Neural cell (in vitro differentiated cells): ENCODE measurements at regions not wholly inside any gene's neighbourhood (a gene's known extent, or its start where the extent isn't known, plus 50 kb on each side); places are given as distances from the start of the nearest gene placed in this dataset.

ENCODE experiments used
- EP300 ChIP-seq: fragments of 450-650 bp; conservative IDR thresholded peaks from 2 replicates; pipeline ENCODE4 v1.6.1; 2014; ENCODE audit warnings: antibody characterized with exemption, mild to moderate bottlenecking, moderate library complexity; ENCODE audit not compliant: poor library complexity, severe bottlenecking
- POLR2AphosphoS5 ChIP-seq: IDR thresholded peaks from 2 replicates; pipeline ENCODE4 v1.6.1; 2012
- SMC3 ChIP-seq: fragments of 450-650 bp; conservative IDR thresholded peaks from 2 replicates; pipeline ENCODE4 v1.6.1; 2014; ENCODE audit warnings: antibody characterized with exemption, mild to moderate bottlenecking, moderate library complexity; ENCODE audit not compliant: poor library complexity
- TAF1 ChIP-seq: IDR thresholded peaks from 2 replicates; pipeline ENCODE4 v1.6.1; 2012; ENCODE audit warnings: low read depth
- TF ChIP-seq, protein P1 (sequence below): fragments of 450-650 bp; IDR thresholded peaks from 2 replicates; pipeline ENCODE4 v1.5.1; 2014; ENCODE audit warnings: antibody characterized with exemption, mild to moderate bottlenecking, moderate library complexity; ENCODE audit not compliant: poor library complexity, severe bottlenecking
- TF ChIP-seq, protein P2 (sequence below): IDR thresholded peaks from 2 replicates; pipeline ENCODE4 v1.6.1; 2012; ENCODE audit warnings: borderline replicate concordance

DNA sequence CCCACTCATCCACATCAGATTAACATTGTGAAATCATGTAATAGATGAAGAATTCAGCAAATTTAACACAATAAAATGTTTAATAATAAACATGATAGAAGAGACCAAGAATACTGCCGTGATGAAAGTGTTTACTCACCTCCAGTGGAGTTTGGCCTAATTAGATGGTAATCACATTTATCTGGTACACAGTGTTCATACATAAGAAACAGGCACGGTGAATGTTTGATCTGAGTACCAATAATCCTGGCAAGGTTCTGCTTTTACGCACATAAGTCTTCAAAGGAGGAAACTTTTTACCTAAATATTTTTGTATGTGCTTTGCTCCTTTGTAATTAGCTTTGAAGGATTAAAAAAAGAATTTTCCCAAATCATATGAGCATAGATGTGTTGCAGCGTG is 122.5 kb downstream of the IRS1 start:
- TF ChIP-seq EP300 (no peak), TAF1 (no peak), POLR2AphosphoS5 (no peak), SMC3 (no peak)
- TF ChIP-seq, protein P1, sequence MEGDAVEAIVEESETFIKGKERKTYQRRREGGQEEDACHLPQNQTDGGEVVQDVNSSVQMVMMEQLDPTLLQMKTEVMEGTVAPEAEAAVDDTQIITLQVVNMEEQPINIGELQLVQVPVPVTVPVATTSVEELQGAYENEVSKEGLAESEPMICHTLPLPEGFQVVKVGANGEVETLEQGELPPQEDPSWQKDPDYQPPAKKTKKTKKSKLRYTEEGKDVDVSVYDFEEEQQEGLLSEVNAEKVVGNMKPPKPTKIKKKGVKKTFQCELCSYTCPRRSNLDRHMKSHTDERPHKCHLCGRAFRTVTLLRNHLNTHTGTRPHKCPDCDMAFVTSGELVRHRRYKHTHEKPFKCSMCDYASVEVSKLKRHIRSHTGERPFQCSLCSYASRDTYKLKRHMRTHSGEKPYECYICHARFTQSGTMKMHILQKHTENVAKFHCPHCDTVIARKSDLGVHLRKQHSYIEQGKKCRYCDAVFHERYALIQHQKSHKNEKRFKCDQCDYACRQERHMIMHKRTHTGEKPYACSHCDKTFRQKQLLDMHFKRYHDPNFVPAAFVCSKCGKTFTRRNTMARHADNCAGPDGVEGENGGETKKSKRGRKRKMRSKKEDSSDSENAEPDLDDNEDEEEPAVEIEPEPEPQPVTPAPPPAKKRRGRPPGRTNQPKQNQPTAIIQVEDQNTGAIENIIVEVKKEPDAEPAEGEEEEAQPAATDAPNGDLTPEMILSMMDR, result no peak
- TF ChIP-seq, protein P2, sequence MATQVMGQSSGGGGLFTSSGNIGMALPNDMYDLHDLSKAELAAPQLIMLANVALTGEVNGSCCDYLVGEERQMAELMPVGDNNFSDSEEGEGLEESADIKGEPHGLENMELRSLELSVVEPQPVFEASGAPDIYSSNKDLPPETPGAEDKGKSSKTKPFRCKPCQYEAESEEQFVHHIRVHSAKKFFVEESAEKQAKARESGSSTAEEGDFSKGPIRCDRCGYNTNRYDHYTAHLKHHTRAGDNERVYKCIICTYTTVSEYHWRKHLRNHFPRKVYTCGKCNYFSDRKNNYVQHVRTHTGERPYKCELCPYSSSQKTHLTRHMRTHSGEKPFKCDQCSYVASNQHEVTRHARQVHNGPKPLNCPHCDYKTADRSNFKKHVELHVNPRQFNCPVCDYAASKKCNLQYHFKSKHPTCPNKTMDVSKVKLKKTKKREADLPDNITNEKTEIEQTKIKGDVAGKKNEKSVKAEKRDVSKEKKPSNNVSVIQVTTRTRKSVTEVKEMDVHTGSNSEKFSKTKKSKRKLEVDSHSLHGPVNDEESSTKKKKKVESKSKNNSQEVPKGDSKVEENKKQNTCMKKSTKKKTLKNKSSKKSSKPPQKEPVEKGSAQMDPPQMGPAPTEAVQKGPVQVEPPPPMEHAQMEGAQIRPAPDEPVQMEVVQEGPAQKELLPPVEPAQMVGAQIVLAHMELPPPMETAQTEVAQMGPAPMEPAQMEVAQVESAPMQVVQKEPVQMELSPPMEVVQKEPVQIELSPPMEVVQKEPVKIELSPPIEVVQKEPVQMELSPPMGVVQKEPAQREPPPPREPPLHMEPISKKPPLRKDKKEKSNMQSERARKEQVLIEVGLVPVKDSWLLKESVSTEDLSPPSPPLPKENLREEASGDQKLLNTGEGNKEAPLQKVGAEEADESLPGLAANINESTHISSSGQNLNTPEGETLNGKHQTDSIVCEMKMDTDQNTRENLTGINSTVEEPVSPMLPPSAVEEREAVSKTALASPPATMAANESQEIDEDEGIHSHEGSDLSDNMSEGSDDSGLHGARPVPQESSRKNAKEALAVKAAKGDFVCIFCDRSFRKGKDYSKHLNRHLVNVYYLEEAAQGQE, result no peak
